Hematopoietic multipotent progenitor cell treated with erythropoietin and hydrocortisone succinate and interleukin-3 and kit ligand, for 8 days (in vitro differentiated cells): ENCODE measurements at regions not wholly inside any gene's neighbourhood (a gene's known extent, or its start where the extent isn't known, plus 50 kb on each side); places are given as distances from the start of the nearest gene placed in this dataset.

ENCODE experiments used
- DNase-seq: peaks from one replicate; pipeline ENCODE4 v3.0.0-alpha.2; 2015

GRCh38 chr10:32169556-32169955 is 113.3 kb upstream of the KIF5B start:
- no peak for DNase-seq

GRCh38 chr10:32167450-32167849 is 111.2 kb upstream of the KIF5B start:
- no peak for DNase-seq

- no peak for DNase-seq
Measured at GRCh38 chr10:32166365-32166764, 110.1 kb upstream of the KIF5B start.

- DNase-seq: no peak
Measured at GRCh38 chr10:32163762-32164148, 107.5 kb upstream of the KIF5B start.

- no peak for DNase-seq
Measured at GRCh38 chr10:32163071-32163761, 107.0 kb upstream of the KIF5B start.

- no peak for DNase-seq
Measured at GRCh38 chr10:32161586-32161985, 105.4 kb upstream of the KIF5B start.

GRCh38 chr10:32160864-32161263 is 104.6 kb upstream of the KIF5B start:
- DNase-seq: no peak

GRCh38 chr10:32159264-32159663 is 103.0 kb upstream of the KIF5B start:
- no peak for DNase-seq

- DNase-seq: no peak
Measured at GRCh38 chr10:32156031-32156495, 99.8 kb upstream of the KIF5B start.

- no peak for DNase-seq
Measured at GRCh38 chr10:32155075-32155516, 98.9 kb upstream of the KIF5B start.

GRCh38 chr10:32153931-32154330 is 97.7 kb upstream of the KIF5B start:
- no peak for DNase-seq

GRCh38 chr10:32153252-32153651 is 97.0 kb upstream of the KIF5B start:
- no peak for DNase-seq

GRCh38 chr10:32151871-32152270 is 95.6 kb upstream of the KIF5B start:
- DNase-seq: no peak

- no peak for DNase-seq
Measured at GRCh38 chr10:32150532-32151101, 94.4 kb upstream of the KIF5B start.

- DNase-seq: peak; percentile 16
Measured at GRCh38 chr10:32149252-32149955, 93.2 kb upstream of the KIF5B start.

- no peak for DNase-seq
Measured at GRCh38 chr10:32148864-32149251, 92.6 kb upstream of the KIF5B start.

- DNase-seq: no peak
Measured at GRCh38 chr10:32147730-32148129, 91.5 kb upstream of the KIF5B start.

- no peak for DNase-seq
Measured at GRCh38 chr10:32146166-32146565, 89.9 kb upstream of the KIF5B start.

- DNase-seq: no peak
Measured at GRCh38 chr10:32144817-32145688, 88.8 kb upstream of the KIF5B start.

- no peak for DNase-seq
Measured at GRCh38 chr10:32143302-32143847, 87.2 kb upstream of the KIF5B start.

- no peak for DNase-seq
Measured at GRCh38 chr10:32142646-32143045, 86.4 kb upstream of the KIF5B start.

- DNase-seq: no peak
Measured at GRCh38 chr10:32141018-32141807, 85.0 kb upstream of the KIF5B start.
